K562 (cell line): ENCODE measurements at regions not wholly inside any gene's neighbourhood (a gene's known extent, or its start where the extent isn't known, plus 50 kb on each side); places are given as distances from the start of the nearest gene placed in this dataset.

Source experiments
- CAMTA2 ChIP-seq: fragments of 250-450 bp; sonication (Bioruptor Pico); conservative IDR thresholded peaks from 2 replicates; pipeline ENCODE4 v1.5.1; 2022
- CHCHD3 ChIP-seq: fragments of 250-450 bp; sonication (Bioruptor Pico); IDR thresholded peaks from 2 replicates; pipeline ENCODE4 v2.1.2; 2022; ENCODE audit warnings: mild to moderate bottlenecking
- ELK3 ChIP-seq: fragments of 450-650 bp; formaldehyde crosslinking; IDR thresholded peaks from 2 replicates; pipeline ENCODE4 v1.4.0; 2020; ENCODE audit warnings: mild to moderate bottlenecking
- ETS1 ChIP-seq: conservative IDR thresholded peaks from 2 replicates; pipeline ENCODE4 v1.6.1; 2011; ENCODE audit warnings: low read depth, mild to moderate bottlenecking, low read length; ENCODE audit not compliant: control insufficient read depth
- GTF2B ChIP-seq: IDR thresholded peaks from 2 replicates; pipeline ENCODE4 v1.6.1; 2011; ENCODE audit not compliant: insufficient read length; ENCODE audit errors: extremely low read depth
- HDAC1 ChIP-seq, 2 experiments: fragments of 450-650 bp; IDR thresholded peaks; 2 replicates each; pipeline ENCODE4 v1.6.1; 2016 to 2017; ENCODE audit warnings: inconsistent platforms in 1 of 2, mild to moderate bottlenecking in 1 of 2, moderate library complexity in 1 of 2
- JUND ChIP-seq, 2 experiments: IDR thresholded peaks; 2 replicates in 1 of 2; 3 replicates in 1 of 2; pipeline ENCODE4 v1.6.1; 2011; ENCODE audit warnings: borderline replicate concordance in 2 of 2, low read depth in 2 of 2, low read length in 2 of 2, improper control_type of control experiment in 1 of 2, missing biosample characterization in 1 of 2, missing genetic modification characterization in 1 of 2, missing genetic modification reagents in 1 of 2
- MBD2 ChIP-seq: sonication (generic); IDR thresholded peaks from 2 replicates; pipeline ENCODE4 v1.6.1; 2016; ENCODE audit warnings: low read depth, borderline replicate concordance
- NR2C1 ChIP-seq, 2 experiments: fragments of 450-650 bp; IDR thresholded peaks; 2 replicates each; pipeline ENCODE4 v1.6.1; 2017; ENCODE audit warnings: mild to moderate bottlenecking in 2 of 2, antibody characterized with exemption in 1 of 2, inconsistent platforms in 1 of 2, missing compliant biosample characterization in 1 of 2, missing genetic modification characterization in 1 of 2
- PREB ChIP-seq: sonication (generic); formaldehyde crosslinking; IDR thresholded peaks from 2 replicates; pipeline ENCODE4 v1.8.1; 2023; ENCODE audit warnings: mild to moderate bottlenecking, missing genetic modification reagents
- RBM17 ChIP-seq: fragments of 200-400 bp; formaldehyde crosslinking; IDR thresholded peaks from 2 replicates; pipeline ENCODE4 v1.6.1; 2017; ENCODE audit warnings: low read depth, mild to moderate bottlenecking, low read length, borderline replicate concordance
- STAT5B ChIP-seq: fragments of 250-450 bp; sonication (Bioruptor Pico); IDR thresholded peaks from 2 replicates; pipeline ENCODE4 v1.8.0; 2021; ENCODE audit warnings: mild to moderate bottlenecking, inconsistent platforms
- TCF7L2 ChIP-seq: fragments of 150-350 bp; IDR thresholded peaks from 2 replicates; pipeline ENCODE4 v1.6.1; 2016; ENCODE audit warnings: low read depth, mild to moderate bottlenecking, low read length, moderate library complexity
- TFAP4 ChIP-seq: sonication (generic); formaldehyde crosslinking; IDR thresholded peaks from 2 replicates; pipeline ENCODE4 v1.8.0; 2022; ENCODE audit warnings: missing genetic modification reagents, mild to moderate bottlenecking, moderate library complexity, borderline replicate concordance
- THAP7 ChIP-seq: fragments of 250-450 bp; sonication (Bioruptor Pico); IDR thresholded peaks from 2 replicates; pipeline ENCODE4 v1.5.0; 2021
- ZBTB1 ChIP-seq: sonication (generic); formaldehyde crosslinking; IDR thresholded peaks from 2 replicates; pipeline ENCODE4 v1.8.1; 2023; ENCODE audit warnings: missing genetic modification reagents, low read depth, mild to moderate bottlenecking, borderline replicate concordance
- ZNF217 ChIP-seq: sonication (generic); formaldehyde crosslinking; IDR thresholded peaks from 2 replicates; pipeline ENCODE4 v1.8.0; 2022; ENCODE audit warnings: mild to moderate bottlenecking, missing genetic modification reagents
- ZNF41 ChIP-seq: fragments of 250-450 bp; sonication (Bioruptor Pico); conservative IDR thresholded peaks from 2 replicates; pipeline ENCODE4 v1.4.0; 2020; ENCODE audit warnings: mild to moderate bottlenecking
- ZNF445 ChIP-seq: fragments of 250-450 bp; sonication (Bioruptor Pico); IDR thresholded peaks from 2 replicates; pipeline ENCODE4 v1.4.0; 2020; ENCODE audit warnings: low read depth, mild to moderate bottlenecking, moderate library complexity

- 0 out of 2 replicates have a peak, but pooled peaks have one; percentile 20 for TF ChIP-seq ZBTB1 (CRISPR knock-in tag)
- TF ChIP-seq HDAC1 (IDR thresholded peaks at IDR 0.05), result peak in 1 of 2 experiments; percentile 57; a peak in 1 of 4 replicates
- TF ChIP-seq CHCHD3 (CRISPR knock-in tag), result 0 out of 2 replicates have a peak, but pooled peaks have one; percentile 12
- TF ChIP-seq MBD2, result peak; percentile 28; the same call in 1 of the 2 replicates
- no peak for TF ChIP-seq PREB (CRISPR knock-in tag)
- TF ChIP-seq GTF2B, result no peak
- TF ChIP-seq ETS1, result no peak
- TF ChIP-seq TCF7L2, result no peak
- no peak for TF ChIP-seq JUND (IDR thresholded peaks at IDR 0.05; ENCODE audit: borderline replicate concordance, low read depth, low read length)
- TF ChIP-seq JUND (tag; IDR thresholded peaks at IDR 0.05; ENCODE audit: borderline replicate concordance, low read depth, low read length), result no peak
- no peak for TF ChIP-seq ELK3 (CRISPR knock-in tag)
- no peak for TF ChIP-seq ZNF445 (CRISPR knock-in tag)
- TF ChIP-seq CAMTA2 (CRISPR knock-in tag), result no peak
- peak; percentile 63; the same call in 1 of the 2 replicates for TF ChIP-seq TFAP4
- TF ChIP-seq ZNF41, result no peak
- no peak for TF ChIP-seq STAT5B (CRISPR knock-in tag)
- no peak for TF ChIP-seq ZNF217 (CRISPR knock-in tag)
- peak; percentile 61; the same call in 1 of the 2 replicates for TF ChIP-seq NR2C1 (IDR thresholded peaks at IDR 0.05)
- TF ChIP-seq NR2C1 (tag; IDR thresholded peaks at IDR 0.05), result peak; percentile 49; the same call in 1 of the 2 replicates
- no peak for TF ChIP-seq RBM17
- TF ChIP-seq THAP7 (CRISPR knock-in tag), result no peak
Measured at GRCh38 chr7:65269150-65269856, 104.4 kb upstream of the ZNF92 start (continued).
